Erythroblast (primary cell): ENCODE measurements at regions not wholly inside any gene's neighbourhood (a gene's known extent, or its start where the extent isn't known, plus 50 kb on each side); places are given as distances from the start of the nearest gene placed in this dataset.

Source experiments
- GATA1 ChIP-seq: IDR thresholded peaks from 2 replicates; pipeline ENCODE4 v1.6.1; 2011; ENCODE audit warnings: low read depth, mild to moderate bottlenecking, control low read depth, low read length, moderate library complexity
- POLR2A ChIP-seq: IDR thresholded peaks from 2 replicates; pipeline ENCODE4 v1.6.1; 2011; ENCODE audit warnings: mild to moderate bottlenecking, low read length

GRCh38 chr9:73219985-73220626 lies 68.4 kb downstream of the ANXA1 start:
- TF ChIP-seq POLR2A (no peak), GATA1 (no peak)
